GM18511 (cell line): ENCODE measurements at regions not wholly inside any gene's neighbourhood (a gene's known extent, or its start where the extent isn't known, plus 50 kb on each side); places are given as distances from the start of the nearest gene placed in this dataset.
A peak's percentile ranks its signal among the peaks of the same experiment; 100 is the strongest.

Source experiments
- ATAC-seq: cut with Tn5 transposase; IDR thresholded peaks from one replicate; pipeline ENCODE4 v1.9.1; 2021; ENCODE audit warnings: mild to moderate bottlenecking, moderate library complexity; ENCODE audit not compliant: unreplicated experiment

DNA sequence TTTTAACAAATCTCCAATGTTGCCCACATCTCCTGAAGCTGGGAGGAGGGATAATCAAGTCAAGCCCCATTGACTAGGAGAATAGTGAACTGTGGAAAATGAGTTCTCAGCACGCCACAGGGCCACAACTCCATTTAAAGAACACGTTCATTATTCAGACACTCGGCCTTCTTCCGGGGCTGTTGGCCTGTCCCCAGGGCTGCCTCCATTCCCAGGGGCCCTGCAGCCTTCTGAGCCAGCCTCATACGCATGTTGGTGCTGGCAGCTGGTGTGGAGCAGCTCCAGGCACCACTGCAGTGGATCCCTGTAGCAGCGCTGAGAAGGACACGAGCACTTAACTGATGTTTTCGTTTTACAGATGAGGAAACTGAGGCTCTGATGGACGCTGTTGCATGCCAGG lies 87.5 kb upstream of the RCN1 start:
- ATAC-seq = no peak

DNA sequence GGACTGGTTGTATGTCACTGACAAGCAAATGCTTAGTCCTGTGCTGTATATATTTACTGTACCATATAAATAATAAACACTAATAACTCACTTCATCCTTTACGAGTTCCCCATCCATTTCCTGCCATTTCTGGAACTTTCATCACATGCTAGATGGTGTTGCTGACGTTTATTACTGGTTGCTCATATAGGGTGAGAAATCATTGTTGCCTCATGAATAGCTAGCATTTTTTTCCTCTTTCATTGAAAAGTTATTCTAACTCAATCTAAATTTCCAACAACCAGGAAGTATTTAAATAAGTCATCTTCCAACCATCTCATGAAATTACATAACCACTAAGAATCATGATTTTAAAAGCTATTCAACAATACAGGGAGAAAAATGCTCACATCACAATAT lies 88.6 kb upstream of the RCN1 start:
- no peak for ATAC-seq

DNA sequence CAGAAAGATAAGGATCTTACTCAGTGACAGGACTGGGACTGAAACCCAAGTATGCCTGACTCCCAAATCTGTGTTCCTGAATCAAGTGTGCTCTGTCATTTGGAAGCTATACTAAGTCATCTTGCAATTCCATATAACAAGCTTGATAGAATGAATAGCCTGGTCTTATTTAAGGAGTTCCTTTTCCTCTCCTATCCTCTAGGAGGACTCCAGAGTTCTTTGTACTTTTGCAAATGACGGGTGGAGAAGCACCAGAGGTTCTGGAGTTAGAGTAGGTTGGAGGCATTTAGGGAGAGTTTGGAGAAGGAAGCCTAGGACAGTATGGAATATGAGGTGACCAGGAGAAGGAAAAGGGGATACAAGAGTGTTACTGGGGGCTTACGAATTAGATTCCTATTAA lies 92.9 kb upstream of the RCN1 start:
- no peak for ATAC-seq

DNA sequence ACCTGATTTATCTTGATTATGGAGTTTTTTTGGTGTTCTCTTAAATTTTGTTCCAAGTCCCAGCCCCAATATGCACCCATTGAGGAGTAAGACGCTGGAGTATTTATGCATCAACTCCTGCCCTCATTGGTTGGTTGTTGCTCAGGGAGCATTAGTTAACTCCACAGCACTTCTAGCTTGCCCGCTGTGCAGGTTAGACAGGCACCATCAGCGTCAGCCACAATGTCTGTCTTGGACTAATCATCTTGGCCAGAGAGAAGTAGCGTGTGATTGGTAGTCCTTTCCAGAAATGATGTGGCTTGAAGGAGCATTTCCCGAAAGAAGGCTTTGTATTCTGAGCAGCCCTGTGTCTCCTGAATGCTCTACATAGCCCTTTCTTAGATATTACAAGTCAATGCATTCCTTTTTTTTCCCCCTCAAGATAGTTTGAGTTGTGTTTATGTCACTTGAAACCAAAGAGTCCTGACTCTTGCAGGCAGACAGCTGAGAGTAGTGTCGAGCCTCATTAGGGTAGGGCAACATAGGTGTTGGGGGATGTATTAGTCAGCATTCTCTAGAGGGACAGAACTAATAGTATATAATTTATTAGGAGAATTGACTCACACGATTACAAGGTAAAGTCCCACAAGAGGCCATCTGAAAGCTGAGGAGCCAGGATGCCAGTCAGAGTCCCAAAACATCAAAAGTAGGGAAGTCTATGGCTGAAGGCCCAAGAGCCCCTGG lies 94.6 kb upstream of the RCN1 start:
- no peak for ATAC-seq

DNA sequence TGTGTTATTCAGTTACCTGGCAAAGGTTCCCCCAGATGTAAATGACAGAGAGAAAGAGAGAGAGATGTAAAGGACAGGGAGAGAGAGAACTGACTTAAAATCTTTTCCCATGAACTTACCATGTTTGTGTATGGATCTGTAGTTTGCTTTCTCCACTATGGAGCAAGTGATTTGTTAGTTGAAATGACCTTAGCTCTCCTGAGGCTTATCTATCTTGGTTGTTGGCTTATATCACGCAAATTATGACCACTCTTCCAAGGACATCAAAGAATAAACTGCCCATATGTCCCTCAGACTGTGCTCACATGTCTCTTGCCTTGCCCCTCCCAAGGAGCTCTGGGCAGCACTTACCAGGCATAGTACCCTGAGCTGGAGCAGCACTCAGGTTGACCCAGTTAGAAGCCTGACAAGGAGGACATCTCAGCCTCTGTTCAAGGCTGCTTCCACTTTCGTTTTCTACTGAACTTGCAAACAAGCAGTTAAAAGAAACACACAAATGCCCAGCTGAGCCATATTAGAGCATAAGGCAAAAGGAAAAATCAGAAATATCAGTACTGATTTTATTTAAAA lies 95.3 kb upstream of the RCN1 start:
- ATAC-seq = peak; percentile 93

DNA sequence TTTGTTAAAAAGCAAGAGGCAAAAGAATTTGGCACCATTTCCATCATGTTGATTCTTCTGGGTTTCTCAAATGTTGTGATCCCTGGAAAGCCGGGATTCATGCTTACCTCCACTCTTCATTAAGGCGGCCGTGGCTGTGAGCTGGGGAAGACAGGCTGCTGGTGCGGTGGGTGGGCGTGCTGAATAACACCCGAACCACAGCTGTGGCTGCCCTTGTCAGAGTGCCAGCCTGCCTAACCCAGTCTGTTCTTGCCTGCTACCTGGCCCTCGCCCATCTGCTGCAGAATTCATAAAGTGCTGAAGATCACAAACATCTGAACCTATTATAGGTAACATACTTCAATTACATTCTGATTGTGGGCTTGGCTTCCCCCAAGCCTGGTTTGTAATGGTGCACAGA lies 95.8 kb upstream of the RCN1 start:
- no peak for ATAC-seq

DNA sequence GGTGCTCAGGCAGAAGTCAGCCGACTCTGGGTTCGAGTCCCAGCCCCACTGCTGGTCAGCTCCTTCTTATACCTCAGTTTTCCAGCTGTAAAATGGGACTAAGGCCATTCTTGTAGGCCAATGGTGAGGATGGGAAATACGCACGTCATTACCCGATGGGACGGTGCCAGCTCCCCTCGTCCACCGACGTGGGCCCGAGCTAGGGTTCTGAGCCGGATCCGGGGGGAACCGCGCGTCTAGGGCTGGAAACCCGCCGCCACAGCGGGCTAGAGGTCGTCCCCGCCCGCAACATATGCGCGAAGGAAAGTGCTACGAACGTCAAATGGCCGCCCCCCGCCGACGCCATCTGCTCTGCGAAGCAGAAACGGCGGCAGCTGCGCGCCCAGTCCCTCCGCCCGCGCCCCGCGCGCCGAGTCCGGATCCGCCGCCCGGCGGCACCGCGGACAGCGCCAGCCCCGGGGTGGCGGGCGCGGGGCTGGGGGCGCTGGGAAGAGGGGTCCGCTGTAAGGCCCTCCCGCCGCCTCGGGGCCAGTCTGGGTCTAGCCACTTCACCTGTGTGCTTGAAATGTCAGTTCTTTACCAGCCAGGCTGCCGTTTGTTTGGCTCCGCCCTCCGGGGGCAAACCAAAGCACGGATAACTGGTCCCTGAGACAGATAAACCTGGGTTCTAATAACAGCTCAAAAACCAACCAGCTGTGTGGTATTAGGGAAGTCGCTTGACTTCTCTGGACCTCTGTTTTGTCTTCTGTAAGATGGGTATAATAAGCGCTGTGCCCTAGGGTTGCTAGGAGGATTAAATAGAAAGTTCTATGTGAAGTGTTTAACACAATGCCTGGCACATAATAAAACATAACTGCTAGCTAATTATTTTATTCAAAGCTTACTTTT lies 103.5 kb upstream of the RCN1 start:
- ATAC-seq = no peak

DNA sequence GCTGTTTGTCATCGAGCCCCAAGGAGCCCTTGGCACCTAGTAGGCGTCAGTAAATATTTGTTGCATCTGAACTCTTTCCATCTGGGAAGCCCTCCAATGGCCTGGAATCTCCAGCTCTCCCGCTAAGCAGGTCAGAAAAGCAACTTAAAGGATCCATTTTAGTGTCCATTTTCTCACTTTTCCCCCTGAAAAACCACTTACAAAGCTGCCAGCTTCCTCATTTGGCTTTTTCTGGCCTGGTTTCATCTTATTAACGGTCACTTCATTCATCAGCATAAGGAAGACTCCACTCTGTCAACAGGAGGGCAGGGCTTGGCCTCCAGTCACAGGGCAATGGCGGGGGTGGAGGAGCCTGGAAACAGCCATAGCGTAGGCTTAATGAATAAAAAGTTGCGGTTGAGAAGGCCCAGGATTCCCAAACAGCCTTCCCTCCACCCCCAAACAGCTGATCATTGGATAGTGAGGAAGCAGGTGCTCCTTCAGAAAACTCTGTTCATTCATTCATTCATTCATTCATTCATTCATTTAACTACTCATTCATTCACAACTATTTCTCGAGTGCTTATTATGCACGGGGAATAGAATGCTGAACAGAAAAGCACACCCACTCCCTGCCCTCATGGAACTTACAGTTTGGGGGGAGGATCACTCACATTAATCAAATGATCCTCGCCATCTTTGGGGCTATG lies 104.5 kb upstream of the RCN1 start:
- no peak for ATAC-seq

DNA sequence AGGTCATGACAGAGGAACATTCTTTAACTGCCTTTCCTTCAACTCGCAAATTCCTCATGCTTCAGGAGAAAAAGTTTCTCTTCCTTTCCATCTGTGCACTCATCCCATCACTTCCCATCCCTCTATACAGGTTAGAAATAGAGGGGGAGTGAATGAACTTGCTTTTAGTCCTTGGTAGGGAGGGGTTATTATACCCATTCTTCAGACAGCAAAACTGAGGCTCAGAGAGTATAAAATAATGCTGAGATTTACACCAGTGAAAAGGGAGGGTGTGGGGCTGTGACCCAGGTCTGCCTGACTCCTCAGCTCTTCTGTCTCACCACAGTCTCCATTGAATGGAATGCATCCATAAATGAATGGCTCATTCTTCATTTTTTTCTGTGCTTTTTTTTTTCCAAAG lies 109.4 kb upstream of the RCN1 start:
- ATAC-seq = no peak

DNA sequence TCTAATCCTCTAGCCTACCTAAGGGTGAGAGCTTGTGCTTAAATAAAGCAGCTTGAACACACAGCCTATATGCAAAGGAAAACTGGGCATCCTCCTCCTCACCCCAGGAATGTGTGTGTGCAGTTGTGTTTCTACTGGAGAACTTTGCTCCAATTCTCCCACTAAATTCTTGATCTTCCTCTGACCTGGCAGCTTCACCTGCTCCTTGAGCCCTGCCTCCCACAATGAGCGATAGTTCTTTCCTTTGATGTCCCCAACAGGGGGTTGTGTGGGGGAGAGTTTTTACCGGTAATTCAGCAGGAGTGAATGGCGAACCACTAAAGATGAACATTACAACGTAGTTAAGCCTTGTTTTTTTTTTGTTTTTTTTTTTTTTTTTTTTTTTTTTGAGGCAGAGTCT lies 113.5 kb upstream of the RCN1 start:
- ATAC-seq = no peak

DNA sequence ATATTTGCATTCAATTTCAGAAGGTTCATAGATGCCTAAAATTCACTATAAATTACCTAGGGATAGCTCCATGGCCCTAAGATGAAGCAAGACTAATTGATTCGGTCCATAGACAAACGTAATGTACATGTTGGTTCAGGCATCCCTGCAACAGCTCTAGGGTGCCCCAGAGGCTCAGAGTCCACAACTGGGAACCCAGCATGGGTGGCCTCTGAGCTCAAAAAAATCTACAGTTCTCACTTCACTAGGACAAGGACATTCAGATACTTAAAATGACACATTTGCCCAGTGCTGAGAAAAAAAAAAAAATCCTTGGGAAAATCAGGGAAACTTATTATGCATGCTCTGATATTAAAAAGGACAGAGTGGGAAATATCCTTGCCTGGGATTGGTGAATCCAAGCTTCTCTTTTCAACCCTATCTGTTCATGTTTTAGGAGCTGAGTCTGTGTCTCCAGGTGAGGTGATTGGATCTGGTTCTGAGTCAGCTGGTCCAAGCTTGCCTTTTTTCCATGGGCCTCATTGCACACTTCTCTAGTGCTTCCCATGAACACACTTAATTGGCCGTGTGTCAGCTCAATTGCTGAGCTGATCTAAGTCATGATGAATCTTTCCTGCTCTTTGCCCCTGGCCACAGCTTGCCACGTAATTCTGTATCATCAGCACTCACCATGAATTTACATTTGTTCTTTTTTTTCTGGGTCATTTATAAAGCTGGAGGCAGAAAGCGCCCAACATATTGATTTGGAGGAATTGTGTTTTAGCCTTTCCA lies 116.3 kb upstream of the RCN1 start:
- ATAC-seq = no peak

DNA sequence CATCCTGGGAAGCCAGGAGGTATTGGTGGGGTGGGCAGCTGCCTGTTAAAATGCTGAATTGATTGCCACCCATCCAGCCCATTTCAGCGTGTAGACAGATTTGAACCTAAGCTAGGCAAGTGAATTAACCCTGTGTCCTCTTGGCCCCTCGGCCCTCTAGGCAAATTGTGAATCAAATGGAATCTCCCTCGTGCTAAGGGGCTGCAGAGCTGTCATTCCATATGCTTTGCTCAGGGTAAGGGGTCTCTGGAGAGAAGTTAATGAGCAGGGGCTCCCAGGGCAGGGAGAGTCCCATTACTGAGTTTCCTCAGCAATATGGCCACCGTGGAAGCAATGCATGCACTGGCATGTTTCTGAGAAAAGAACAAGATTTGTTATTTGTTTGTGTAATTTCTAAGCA lies 117.7 kb upstream of the RCN1 start:
- ATAC-seq = no peak

DNA sequence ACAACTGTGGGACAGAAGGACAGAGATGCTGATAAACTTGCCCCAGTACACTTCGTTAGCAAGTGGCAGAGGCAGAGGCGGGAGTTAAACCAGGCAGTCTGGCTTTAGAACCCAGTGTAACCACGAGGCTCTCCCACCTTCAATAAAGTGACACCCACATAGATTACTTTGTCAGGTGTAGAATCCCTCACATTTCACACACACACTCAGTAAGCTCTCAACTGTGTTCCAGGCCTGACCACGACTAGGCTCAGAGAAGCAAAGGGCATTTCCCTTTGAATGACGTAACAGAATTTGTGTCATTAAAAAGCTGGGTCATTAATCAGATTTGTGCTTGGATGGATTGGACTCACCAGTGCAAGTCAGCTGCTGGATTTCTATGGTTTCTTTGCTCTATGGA lies 118.3 kb upstream of the RCN1 start:
- no peak for ATAC-seq

DNA sequence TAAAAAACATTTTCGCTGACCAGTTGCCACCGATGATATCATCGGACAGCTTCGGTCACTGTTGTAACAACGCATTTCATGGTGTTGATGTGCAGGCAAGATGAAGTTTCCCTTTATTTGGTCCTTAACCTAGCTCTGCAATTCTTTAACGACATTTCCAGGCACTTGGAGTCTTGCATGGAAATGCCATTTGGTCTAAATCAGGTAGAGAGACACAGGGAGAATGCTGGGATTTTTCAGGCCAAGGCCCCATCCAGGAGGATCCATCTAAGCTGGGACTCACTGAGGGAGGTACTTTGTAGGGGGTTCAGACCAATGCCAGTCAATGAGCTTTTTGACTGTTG lies 121.5 kb upstream of the RCN1 start:
- no peak for ATAC-seq

DNA sequence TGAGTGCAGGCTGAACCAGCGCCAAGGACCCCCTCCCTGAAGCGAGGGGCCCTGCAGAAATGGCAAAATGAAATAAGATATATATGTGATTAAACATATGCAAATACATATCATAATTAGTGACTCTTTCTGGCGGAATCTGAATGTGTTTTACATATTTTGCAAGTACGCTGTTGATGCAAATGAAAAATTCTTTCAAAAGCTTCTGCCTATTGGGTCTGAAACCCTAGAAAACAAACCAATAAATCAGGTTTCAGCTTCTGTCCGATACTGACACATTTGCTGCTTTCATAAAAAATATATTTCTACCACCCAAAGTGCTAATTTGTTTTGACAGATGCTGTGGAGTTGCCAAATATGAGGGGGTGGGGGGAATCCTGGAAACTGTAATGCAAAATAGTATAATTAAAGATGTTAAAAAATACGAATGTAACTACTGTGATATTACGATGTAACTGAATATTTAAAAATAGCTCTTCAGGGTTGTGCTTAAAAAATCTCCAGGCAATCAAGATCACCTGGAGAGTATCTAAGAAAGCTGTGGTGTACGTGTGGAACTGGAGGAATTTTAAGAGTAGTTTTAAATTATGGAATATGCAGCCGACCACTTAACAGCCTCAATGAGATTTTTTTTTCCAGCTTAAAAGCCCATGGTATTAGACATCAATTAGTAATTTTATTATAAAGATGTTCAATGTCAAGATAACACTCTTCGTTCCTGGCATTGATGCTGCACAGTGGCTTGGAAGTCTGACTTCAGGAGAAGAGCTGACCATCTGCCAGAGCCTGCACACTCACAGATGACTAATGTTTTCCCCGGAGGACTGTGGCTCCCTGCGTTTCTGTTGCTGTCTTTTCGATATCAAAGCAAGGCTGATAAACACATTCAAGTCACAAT lies 122.2 kb upstream of the RCN1 start:
- ATAC-seq = no peak

DNA sequence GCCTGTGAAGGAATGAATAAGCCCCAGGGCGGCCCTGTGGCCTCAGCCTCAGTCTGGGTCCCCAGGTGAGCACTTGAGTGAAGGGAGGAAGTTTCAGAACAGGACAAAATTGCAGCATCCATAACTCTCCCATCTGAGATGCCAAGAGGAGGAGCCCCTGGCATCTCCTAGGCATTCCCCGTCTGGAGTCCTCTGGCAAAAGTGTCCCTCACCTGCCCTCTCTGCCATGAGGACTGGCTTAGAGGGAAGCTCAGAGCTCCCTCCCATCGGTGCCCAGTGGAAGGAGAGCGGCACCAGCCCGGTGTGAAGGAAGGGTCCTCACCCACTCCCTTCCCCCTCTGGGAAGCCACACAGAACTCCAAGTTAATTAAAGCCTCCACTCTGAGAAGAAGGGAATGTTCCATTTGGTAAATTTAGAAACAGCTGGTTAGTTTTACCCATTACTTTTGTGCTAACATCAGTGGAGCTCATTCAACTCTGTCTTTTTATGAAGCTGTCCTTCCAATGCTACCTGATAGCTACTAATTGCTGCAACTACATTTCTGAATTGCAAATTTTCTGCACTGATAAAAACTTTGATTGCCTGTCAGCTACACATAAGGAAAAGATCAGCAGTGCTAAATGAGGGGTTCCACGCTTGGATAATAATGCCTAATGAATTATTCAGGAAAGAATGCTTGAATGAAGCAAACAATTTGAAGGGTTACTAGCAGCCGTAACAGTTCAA lies 123.3 kb upstream of the RCN1 start:
- no peak for ATAC-seq

DNA sequence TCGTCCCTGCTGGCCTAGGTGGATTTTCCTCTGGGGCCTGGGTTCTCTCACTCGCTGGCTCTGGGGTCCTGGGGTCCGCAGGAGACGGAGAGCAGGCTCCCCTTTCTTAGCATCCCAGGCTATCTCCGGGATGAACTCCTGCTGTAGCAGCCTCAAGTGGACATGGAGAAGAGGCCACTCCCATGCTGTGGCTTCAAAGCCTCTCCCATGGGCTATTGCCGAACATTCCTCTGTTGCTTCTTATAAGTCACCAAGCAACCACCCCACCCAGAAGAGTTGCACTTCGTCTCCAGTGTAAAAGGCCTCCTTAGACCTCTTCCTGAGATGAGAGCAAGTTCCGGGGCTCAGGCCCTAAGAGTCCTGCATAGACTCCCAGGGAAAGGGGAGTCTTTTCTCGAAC lies 124.0 kb upstream of the RCN1 start:
- ATAC-seq = no peak

DNA sequence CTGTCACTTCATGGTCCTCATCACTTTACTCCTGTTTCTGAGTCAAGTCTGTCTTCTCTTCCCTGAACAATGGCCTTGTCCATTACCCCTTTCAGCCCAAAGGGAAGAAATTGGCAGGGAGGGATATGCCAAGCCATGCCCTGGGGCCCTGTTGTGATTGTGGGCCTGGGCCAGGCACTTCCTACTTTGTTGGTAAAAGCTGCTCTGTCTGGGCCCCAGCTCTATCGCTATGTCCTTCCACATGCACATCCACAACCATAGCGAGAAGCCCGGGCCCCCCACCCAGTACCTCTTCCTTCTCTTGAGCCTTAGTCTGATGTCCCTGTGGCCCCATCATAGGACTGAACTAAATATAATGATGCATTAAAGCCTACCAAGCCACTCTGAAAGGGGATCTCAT lies 126.7 kb upstream of the RCN1 start:
- ATAC-seq = no peak

DNA sequence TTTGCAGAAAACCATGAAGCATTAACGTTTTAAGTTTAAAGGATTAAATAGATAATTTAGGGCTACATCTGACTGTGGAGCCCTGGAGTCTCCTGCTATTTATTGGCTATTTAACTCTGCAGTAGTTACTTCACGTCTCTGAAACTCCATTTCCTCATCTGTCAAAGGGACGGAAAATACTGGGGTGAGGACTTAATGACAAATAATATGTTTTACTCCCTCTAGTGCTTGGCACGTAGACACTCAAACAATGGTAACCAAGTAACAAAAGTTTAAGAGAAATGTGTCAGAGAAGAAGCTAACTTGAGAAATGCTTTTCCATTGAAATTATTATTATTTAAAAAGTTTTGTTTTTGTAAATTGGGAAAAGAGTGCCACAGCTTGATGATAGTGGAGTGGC lies 130.7 kb upstream of the RCN1 start:
- no peak for ATAC-seq
